ENCODE measurements at regions not wholly inside any gene's neighbourhood (a gene's known extent, or its start where the extent isn't known, plus 50 kb on each side); places are given as distances from the start of the nearest gene placed in this dataset.

- TF ChIP-seq CTCF (conservative IDR thresholded peaks at IDR 0.05) = no peak
- WGBS, 2 experiments (ENCODE audit: insufficient coverage in 1 of 2, insufficient read length in 1 of 2) = 83 to 85% methylated on average over 6 to 13 of the region's 13 CpGs
- Mint-ChIP-seq H3K36me3 (ENCODE audit: low read depth) (no peaks in the 10 kb centered on the region), H3K4me1 (peaks cover 2% of the 10 kb centered on the region), H3K9me3 (no peaks in the 10 kb centered on the region), H3K4me3 (no peak overlapping the region), H3K27me3 (ENCODE audit: insufficient read depth) (no peaks in the 10 kb centered on the region), H3K27ac (no peak overlapping the region)
- H3K27ac ChIP-seq (ENCODE audit: low read depth, low read length) = no peak overlapping the region
- DNase-seq = no peak
- H3K9ac ChIP-seq (ENCODE audit: extremely low read depth, low read length, poor library complexity, severe bottlenecking) = no peak overlapping the region
- H3K36me3 ChIP-seq (ENCODE audit: control insufficient read depth, insufficient read depth, low read length) = no peaks in the 10 kb centered on the region
- H3K4me3 ChIP-seq (ENCODE audit: low read length) = no peak overlapping the region
- H3K9me3 ChIP-seq (ENCODE audit: control insufficient read depth, low read length) = no peaks in the 10 kb centered on the region
- no peaks in the 10 kb centered on the region for H3K4me1 ChIP-seq (ENCODE audit: control insufficient read depth, insufficient read depth, low read length)
- H3K27me3 ChIP-seq (ENCODE audit: control insufficient read depth, insufficient read depth, low read length, poor library complexity, severe bottlenecking) = no peaks in the 10 kb centered on the region
Observed at GRCh38 chr2:105541189-105542050, 142.6 kb upstream of the FHL2 start.

GRCh38 chr2:105540642-105541041 lies 141.8 kb upstream of the FHL2 start:
- Histone ChIP-seq H3K9ac (ENCODE audit: extremely low read depth, low read length, poor library complexity, severe bottlenecking) (no peak overlapping the region), H3K9me3 (ENCODE audit: control insufficient read depth, low read length) (no peaks in the 10 kb centered on the region), H3K27me3 (ENCODE audit: control insufficient read depth, insufficient read depth, low read length, poor library complexity, severe bottlenecking) (no peaks in the 10 kb centered on the region), H3K36me3 (ENCODE audit: control insufficient read depth, insufficient read depth, low read length) (no peaks in the 10 kb centered on the region), H3K4me1 (ENCODE audit: control insufficient read depth, insufficient read depth, low read length) (no peaks in the 10 kb centered on the region), H3K27ac (ENCODE audit: low read depth, low read length) (no peak overlapping the region), H3K4me3 (ENCODE audit: low read length) (no peak overlapping the region)
- Mint-ChIP-seq H3K4me3 (no peak overlapping the region), H3K9me3 (peaks cover 1% of the 10 kb centered on the region), H3K4me1 (peaks cover 2% of the 10 kb centered on the region), H3K27ac (no peak overlapping the region), H3K36me3 (ENCODE audit: low read depth) (no peaks in the 10 kb centered on the region), H3K27me3 (ENCODE audit: insufficient read depth) (peaks cover 1% of the 10 kb centered on the region)
- 79 to 80% methylated on average over 1 to 2 of the region's 2 CpGs for WGBS, 2 experiments (ENCODE audit: insufficient coverage in 1 of 2, insufficient read length in 1 of 2)
- TF ChIP-seq CTCF (conservative IDR thresholded peaks at IDR 0.05) = no peak
- no peak for DNase-seq

- Mint-ChIP-seq H3K36me3 (ENCODE audit: low read depth) (no peaks in the 10 kb centered on the region), H3K27me3 (ENCODE audit: insufficient read depth) (peaks cover 3% of the 10 kb centered on the region), H3K4me3 (no peak overlapping the region), H3K9me3 (peaks cover 6% of the 10 kb centered on the region), H3K4me1 (peaks cover 2% of the 10 kb centered on the region), H3K27ac (no peak overlapping the region)
- Histone ChIP-seq H3K9ac (ENCODE audit: extremely low read depth, low read length, poor library complexity, severe bottlenecking) (no peak overlapping the region), H3K36me3 (ENCODE audit: control insufficient read depth, insufficient read depth, low read length) (no peaks in the 10 kb centered on the region), H3K9me3 (ENCODE audit: control insufficient read depth, low read length) (no peaks in the 10 kb centered on the region), H3K27me3 (ENCODE audit: control insufficient read depth, insufficient read depth, low read length, poor library complexity, severe bottlenecking) (no peaks in the 10 kb centered on the region), H3K4me3 (ENCODE audit: low read length) (no peak overlapping the region), H3K27ac (ENCODE audit: low read depth, low read length) (no peak overlapping the region), H3K4me1 (ENCODE audit: control insufficient read depth, insufficient read depth, low read length) (no peaks in the 10 kb centered on the region)
- no peak for DNase-seq
- no peak for TF ChIP-seq CTCF (conservative IDR thresholded peaks at IDR 0.05)
- WGBS, 2 experiments (ENCODE audit: insufficient coverage in 1 of 2, insufficient read length in 1 of 2) = 44 to 79% methylated on average over 2 to 6 of the region's 6 CpGs
Observed at GRCh38 chr2:105539331-105539730, 140.5 kb upstream of the FHL2 start.

Measured in endodermal cell (in vitro differentiated cells).